Prostate gland (tissue), 2 donors: ENCODE measurements at regions not wholly inside any gene's neighbourhood (a gene's known extent, or its start where the extent isn't known, plus 50 kb on each side); places are given as distances from the start of the nearest gene placed in this dataset.
"Not testable (repeated sequence)": the region's sequence is repeated elsewhere in the genome, so short reads cannot be mapped to it uniquely, and the experiment has no call there.

ENCODE experiments used
- DNase-seq: peaks from one replicate; pipeline ENCODE4 v3.0.0-alpha.2; 2019; ENCODE audit warnings: low spot score
- H3K27ac ChIP-seq, 2 donors: fragments of 200-600 bp; sonication (generic); 2 replicates each; pipeline ENCODE4 v1.5.1; 2017 to 2019
- H3K27me3 ChIP-seq: fragments of 200-600 bp; sonication (generic); replicated peaks from 2 replicates; pipeline ENCODE4 v1.5.1; 2019; ENCODE audit not compliant: insufficient read depth
- H3K36me3 ChIP-seq, 2 donors: fragments of 200-600 bp; sonication (generic); 1 replicate in 1 of 2; 2 replicates in 1 of 2; pipeline versions ENCODE4 v1.5.1 to v1.8.1; 2017 to 2019
- H3K4me1 ChIP-seq: fragments of 200-600 bp; sonication (generic); replicated peaks from 2 replicates; pipeline ENCODE4 v1.5.1; 2019
- H3K4me3 ChIP-seq, 2 donors: fragments of 200-600 bp; sonication (generic); 2 replicates each; pipeline ENCODE4 v1.5.1; 2017 to 2019
- H3K9me3 ChIP-seq: fragments of 200-600 bp; sonication (generic); 2 replicates; pipeline ENCODE4 v1.5.1; 2017
- POLR2A ChIP-seq: fragments of 450-650 bp; IDR thresholded peaks from one replicate; pipeline ENCODE4 v1.6.1; 2016; ENCODE audit warnings: antibody characterized with exemption, mild to moderate bottlenecking
- POLR2AphosphoS5 ChIP-seq: sonication (generic); formaldehyde crosslinking; IDR thresholded peaks from one replicate; pipeline ENCODE4 v1.6.1; 2017; ENCODE audit warnings: antibody characterized with exemption
- WGBS: methylation state at CpG from one replicate; pipeline ENCODE4 v1.1.5; 2018; 5-methylcytosine and 5-hydroxymethylcytosine counted together
- intact Hi-C: fragments of 100-400 bp; cut with DNase I; formaldehyde crosslinking; loops from one replicate; pipeline ENCODE4 v1.14.2; 2022
- TF ChIP-seq, protein P1 (sequence below), 4 experiments: fragments of 200-600 bp in 2 of 4; fragments of 450-650 bp in 2 of 4; sonication (generic) in 2 of 4; IDR thresholded peaks; 1 replicate in 3 of 4; 2 replicates in 1 of 4; pipeline ENCODE4 v1.5.1; 2016 to 2019; ENCODE audit warnings: antibody characterized with exemption in 4 of 4, mild to moderate bottlenecking in 2 of 4, moderate library complexity in 2 of 4

DNA sequence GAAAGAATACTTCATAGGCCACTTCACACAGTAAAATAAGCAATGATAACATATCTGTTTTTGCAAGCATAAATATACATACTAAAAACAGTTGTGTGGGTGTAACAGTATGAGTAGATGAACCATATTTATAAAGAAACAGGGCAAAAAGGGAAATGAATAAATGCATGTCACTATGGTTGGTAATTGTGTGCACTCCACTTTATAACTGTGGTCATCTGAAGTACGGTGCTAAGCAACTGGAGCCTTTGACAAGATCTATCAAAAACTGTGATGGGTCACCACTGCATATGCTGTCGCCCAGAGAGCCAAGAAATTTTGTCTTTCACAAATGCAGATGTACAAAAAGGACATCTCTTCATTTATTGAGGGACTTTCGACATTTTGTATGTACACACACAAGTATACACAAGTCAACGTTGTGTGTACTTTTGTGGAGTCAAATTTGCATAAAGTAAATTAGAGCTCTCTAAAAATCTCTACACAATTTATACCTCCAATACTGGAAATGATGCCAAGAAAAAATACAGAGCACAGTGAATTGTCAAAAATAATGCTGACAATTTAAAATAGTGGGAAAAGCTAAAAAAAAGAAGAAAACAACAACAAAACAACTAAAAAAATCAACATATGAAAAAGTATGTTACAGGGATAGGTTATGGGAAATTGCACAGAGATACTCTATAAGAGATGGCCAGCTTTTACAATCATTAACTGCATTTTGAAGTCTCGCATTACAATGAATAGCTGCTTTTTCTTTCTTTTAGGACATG lies 123.1 kb upstream of the ENPEP start:
- TF ChIP-seq, protein P1, sequence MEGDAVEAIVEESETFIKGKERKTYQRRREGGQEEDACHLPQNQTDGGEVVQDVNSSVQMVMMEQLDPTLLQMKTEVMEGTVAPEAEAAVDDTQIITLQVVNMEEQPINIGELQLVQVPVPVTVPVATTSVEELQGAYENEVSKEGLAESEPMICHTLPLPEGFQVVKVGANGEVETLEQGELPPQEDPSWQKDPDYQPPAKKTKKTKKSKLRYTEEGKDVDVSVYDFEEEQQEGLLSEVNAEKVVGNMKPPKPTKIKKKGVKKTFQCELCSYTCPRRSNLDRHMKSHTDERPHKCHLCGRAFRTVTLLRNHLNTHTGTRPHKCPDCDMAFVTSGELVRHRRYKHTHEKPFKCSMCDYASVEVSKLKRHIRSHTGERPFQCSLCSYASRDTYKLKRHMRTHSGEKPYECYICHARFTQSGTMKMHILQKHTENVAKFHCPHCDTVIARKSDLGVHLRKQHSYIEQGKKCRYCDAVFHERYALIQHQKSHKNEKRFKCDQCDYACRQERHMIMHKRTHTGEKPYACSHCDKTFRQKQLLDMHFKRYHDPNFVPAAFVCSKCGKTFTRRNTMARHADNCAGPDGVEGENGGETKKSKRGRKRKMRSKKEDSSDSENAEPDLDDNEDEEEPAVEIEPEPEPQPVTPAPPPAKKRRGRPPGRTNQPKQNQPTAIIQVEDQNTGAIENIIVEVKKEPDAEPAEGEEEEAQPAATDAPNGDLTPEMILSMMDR (IDR thresholded peaks at IDR 0.05): no peak
- no peak for TF ChIP-seq POLR2A
- TF ChIP-seq POLR2AphosphoS5: no peak
- WGBS: 79% methylated on average over 5 of the region's 5 CpGs
- Histone ChIP-seq H3K9me3 (no peaks in the 10 kb centered on the region), H3K27me3 (no peaks in the 10 kb centered on the region), H3K27ac (no peak overlapping the region), H3K4me1 (no peaks in the 10 kb centered on the region), H3K4me3 (no peak overlapping the region), H3K36me3 (no peaks in the 10 kb centered on the region)
- intact Hi-C loops: no loop called here
- no peak for DNase-seq

DNA sequence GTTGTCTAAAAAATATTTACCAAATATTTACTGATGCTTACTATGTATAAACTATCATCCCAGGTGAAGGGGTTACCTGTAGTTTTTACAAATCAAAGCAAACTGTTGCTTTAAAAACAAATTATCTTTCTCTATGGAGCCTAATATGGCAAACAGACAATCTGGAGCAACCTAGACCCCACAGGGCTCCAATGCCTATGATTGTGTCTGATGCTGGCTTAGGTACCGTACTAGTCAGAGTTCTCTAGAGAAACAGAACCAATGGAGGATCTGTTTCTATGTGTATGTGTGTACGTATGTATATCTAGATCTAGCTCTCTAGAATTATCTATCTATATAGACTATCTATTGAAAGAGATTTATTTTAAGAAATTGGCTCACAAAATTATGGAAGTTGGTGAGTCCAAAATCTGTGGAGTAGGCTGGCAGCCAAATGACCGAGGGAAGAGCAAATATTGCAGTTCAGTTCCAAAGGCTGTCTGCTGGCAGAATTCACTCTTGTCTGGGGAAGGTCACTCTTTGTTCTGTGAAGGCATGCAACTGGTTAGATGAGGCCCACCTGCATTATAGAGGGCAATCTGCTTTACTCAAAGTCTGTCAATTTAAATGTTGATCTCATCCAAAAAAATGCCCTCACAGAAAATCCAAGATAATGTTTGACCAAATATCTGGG lies 127.1 kb upstream of the ENPEP start:
- Histone ChIP-seq H3K4me1 (no peaks in the 10 kb centered on the region), H3K4me3 (no peak overlapping the region), H3K9me3 (no peaks in the 10 kb centered on the region), H3K27ac (no peak overlapping the region), H3K36me3 (no peaks in the 10 kb centered on the region), H3K27me3 (no peaks in the 10 kb centered on the region)
- DNase-seq: no peak
- TF ChIP-seq POLR2AphosphoS5: no peak
- no peak for TF ChIP-seq POLR2A
- TF ChIP-seq, protein P1 (IDR thresholded peaks at IDR 0.05): no peak
- intact Hi-C loops: no loop called here
- WGBS: 65% methylated on average over 3 of the region's 3 CpGs

DNA sequence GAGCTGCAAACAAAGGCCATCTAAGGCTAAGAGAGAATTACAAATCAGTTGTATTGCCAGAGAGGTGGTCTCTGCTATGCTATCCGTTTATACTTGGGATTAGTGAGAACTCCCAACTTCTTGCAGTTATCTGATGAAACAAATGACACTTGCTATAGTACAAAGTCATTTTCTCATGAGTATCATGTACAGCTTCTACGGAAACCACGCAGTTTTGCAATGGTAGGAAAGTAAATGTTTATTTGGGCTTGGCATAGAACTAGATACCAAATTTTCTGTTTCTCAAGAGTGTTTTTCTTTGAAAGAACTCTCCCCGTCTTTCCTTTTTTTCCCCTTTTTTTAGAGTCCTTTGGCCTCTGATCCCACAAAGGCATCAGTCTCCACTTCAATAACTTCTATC lies 128.2 kb upstream of the ENPEP start:
- no peak overlapping the region for H3K4me3 ChIP-seq
- no peaks in the 10 kb centered on the region for H3K36me3 ChIP-seq
- no peak for DNase-seq
- TF ChIP-seq, protein P1 (IDR thresholded peaks at IDR 0.05): no peak
- TF ChIP-seq POLR2AphosphoS5: no peak
- TF ChIP-seq POLR2A: no peak
- 74% methylated on average over 4 of the region's 4 CpGs for WGBS
- intact Hi-C loops: no loop called here
- H3K4me1 ChIP-seq: no peaks in the 10 kb centered on the region
- no peaks in the 10 kb centered on the region for H3K9me3 ChIP-seq
- no peaks in the 10 kb centered on the region for H3K27me3 ChIP-seq
- H3K27ac ChIP-seq: no peak overlapping the region

DNA sequence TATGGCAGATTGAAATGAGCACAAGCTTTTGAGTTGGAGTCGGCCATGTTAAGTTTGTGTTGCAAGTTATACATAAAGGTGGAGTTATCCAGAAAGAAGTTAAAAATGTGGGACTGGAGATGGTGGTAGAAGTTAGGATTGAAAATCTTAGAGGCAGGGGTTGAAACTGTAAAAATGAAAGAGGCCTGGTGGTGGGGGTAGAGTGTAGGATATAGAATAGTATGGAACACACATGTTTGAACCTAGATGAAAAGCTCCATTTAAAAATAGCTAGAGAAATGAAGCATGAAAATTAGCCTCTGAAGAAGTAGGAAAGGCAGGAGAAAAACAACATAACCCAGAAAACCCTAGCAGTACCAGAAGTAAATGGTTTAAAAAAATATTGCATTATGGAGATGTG lies 131.8 kb upstream of the ENPEP start:
- 86% methylated on average over 1 of the region's 1 CpG for WGBS
- DNase-seq: no peak
- H3K27ac ChIP-seq: no peak overlapping the region
- no peaks in the 10 kb centered on the region for H3K27me3 ChIP-seq
- no peaks in the 10 kb centered on the region for H3K4me1 ChIP-seq
- no peaks in the 10 kb centered on the region for H3K36me3 ChIP-seq
- intact Hi-C loops: no loop called here
- no peak overlapping the region for H3K4me3 ChIP-seq
- TF ChIP-seq, protein P1 (IDR thresholded peaks at IDR 0.05): peak in 1 of 4 experiments; percentile 14
- TF ChIP-seq POLR2AphosphoS5 (no peak), POLR2A (no peak)
- no peaks in the 10 kb centered on the region for H3K9me3 ChIP-seq

DNA sequence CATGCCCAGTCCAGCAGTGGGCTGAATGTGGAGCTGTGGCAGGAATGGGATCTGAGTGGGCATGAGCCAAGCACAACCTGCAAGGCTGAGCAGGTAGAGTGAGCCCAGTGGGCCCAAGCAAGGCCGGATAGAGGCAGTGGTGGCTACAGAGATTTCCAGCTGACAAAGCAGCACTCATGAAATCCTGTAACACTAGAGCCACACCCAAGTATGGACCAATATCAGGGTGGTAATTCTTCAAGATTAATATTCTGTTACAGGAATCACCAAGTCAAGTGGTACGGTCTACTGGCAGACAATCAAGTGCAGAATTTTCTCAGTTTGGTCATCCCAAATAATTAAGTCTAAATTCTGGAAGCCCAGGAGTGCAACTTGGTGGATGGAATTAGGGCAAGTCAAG lies 132.4 kb upstream of the ENPEP start:
- TF ChIP-seq POLR2AphosphoS5: no peak
- TF ChIP-seq, protein P1 (IDR thresholded peaks at IDR 0.05): no peak
- no peak for TF ChIP-seq POLR2A
- Histone ChIP-seq H3K27ac (no peak overlapping the region), H3K9me3 (no peaks in the 10 kb centered on the region), H3K36me3 (no peaks in the 10 kb centered on the region), H3K27me3 (no peaks in the 10 kb centered on the region), H3K4me1 (no peaks in the 10 kb centered on the region), H3K4me3 (no peak overlapping the region)
- 87% methylated on average over 2 of the region's 2 CpGs for WGBS
- DNase-seq: no peak
- intact Hi-C loops: no loop called here

DNA sequence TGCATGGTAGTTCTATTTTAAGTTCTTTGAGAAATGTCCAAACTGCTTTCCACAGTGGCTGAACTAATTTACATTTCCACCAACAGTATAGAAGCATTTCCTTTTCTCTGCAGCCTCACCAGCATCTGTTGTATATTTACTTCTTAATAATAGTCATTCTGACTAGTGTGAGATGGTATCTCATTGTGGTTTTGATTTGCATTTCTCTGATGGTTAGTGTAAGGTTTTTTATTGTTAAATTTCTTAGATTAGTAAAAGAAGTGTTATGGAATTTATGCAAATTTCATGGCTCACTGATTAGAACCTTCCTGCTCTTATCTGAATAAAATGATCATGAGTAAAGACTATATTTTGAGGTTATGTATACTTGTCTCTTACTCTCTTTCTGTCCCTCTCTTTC lies 134.8 kb upstream of the ENPEP start:
- H3K4me1 ChIP-seq, intact Hi-C loops, H3K27ac ChIP-seq, H3K36me3 ChIP-seq, DNase-seq, H3K4me3 ChIP-seq, H3K27me3 ChIP-seq, H3K9me3 ChIP-seq: not testable (repeated sequence)
